HG03439 (cell line): ENCODE measurements at regions not wholly inside any gene's neighbourhood (a gene's known extent, or its start where the extent isn't known, plus 50 kb on each side); places are given as distances from the start of the nearest gene placed in this dataset.
"Not testable (repeated sequence)": the region's sequence is repeated elsewhere in the genome, so short reads cannot be mapped to it uniquely, and the experiment has no call there.

ENCODE experiments used
- ATAC-seq: cut with Tn5 transposase; IDR thresholded peaks from one replicate; pipeline ENCODE4 v1.9.1; 2021; ENCODE audit warnings: mild to moderate bottlenecking, moderate library complexity; ENCODE audit not compliant: unreplicated experiment

DNA sequence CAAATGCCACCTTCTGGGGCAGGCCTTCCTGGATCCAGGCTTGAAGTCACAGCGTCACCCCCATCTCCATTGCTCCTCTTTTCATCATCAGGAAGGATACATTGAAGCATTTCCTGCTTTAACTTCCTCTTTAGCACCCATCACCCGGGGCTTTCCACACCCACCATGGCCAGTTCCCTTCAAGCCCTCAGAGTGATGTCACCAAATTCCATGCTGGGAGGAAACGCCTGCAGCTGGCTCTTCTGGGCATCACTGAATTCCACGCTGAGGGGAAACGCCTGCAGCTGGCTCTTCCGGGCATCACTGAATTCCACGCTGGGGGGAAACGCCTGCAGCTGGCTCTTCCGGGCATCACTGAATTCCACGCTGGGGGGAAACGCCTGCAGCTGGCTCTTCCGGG, 354.6 kb downstream of the SMOC2 start:
- ATAC-seq, result not testable (repeated sequence)

DNA sequence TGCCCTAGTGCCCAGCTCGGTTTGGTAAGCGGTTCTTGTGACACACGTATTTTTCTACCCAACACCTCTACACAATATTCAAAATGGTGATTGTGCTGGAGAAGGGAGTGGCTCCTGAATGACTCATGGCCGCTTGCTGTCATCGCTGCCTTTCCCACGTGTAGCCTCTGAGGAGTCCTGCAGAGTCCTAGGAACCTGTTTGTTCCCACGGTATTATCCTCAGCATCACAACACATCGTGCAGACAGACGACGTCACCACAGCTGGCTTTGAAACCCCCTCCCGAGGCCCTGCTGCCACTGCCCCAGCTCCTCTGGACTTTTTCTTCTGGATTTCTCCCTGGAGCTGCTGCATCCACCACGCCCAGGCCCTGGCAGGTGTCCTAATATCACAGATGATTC, 353.5 kb downstream of the SMOC2 start:
- no peak for ATAC-seq

GRCh38 chr6:168793649-168794048, 352.7 kb downstream of the SMOC2 start:
- ATAC-seq, result no peak

GRCh38 chr6:168791917-168792316, 350.9 kb downstream of the SMOC2 start:
- ATAC-seq, result no peak

DNA sequence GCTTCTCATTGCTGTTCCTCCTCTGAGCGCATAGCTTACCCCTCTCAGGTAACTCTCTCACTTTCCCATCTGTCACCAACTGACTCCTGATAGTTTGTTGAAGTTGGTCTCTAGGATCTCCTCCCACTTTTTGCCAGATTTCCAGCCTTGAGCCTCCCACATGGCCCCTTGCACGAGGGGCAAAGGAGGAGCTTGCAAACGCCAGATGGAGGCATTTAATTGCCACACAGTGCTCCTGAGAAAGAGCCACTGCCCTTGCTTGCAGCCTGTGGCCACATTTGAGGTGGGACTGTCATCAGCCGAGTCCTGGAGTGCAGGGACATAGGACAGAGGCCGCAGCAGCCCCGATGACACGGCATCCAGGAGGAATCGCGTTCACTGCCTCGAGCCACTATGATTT, 348.7 kb downstream of the SMOC2 start:
- no peak for ATAC-seq

- ATAC-seq, result no peak
Measured at GRCh38 chr6:168785720-168786511, 344.9 kb downstream of the SMOC2 start.

- no peak for ATAC-seq
Measured at GRCh38 chr6:168784426-168784825, 343.4 kb downstream of the SMOC2 start.

DNA sequence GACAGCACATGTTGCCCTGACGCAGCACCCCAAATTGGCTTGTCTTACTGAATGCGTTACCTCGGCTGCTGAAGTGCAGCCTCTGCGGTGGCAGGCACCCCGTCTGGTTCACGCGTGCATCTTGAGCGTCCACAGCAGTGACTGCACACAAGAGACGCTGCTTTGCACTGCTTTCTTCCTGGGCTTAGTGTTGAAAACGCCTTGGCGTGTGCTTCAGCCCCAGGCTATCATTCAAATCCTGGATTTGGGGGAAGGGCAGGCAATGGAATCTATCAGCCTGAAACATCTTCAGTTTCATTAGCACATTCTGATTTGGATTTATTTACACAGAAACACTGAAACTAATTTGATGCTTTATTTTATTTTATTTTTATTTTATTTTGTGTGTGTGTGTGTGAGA, 342.7 kb downstream of the SMOC2 start:
- no peak for ATAC-seq

- ATAC-seq, result no peak
Measured at GRCh38 chr6:168782187-168782751, 341.3 kb downstream of the SMOC2 start.

- no peak for ATAC-seq
Measured at GRCh38 chr6:168778201-168778600, 337.2 kb downstream of the SMOC2 start.

DNA sequence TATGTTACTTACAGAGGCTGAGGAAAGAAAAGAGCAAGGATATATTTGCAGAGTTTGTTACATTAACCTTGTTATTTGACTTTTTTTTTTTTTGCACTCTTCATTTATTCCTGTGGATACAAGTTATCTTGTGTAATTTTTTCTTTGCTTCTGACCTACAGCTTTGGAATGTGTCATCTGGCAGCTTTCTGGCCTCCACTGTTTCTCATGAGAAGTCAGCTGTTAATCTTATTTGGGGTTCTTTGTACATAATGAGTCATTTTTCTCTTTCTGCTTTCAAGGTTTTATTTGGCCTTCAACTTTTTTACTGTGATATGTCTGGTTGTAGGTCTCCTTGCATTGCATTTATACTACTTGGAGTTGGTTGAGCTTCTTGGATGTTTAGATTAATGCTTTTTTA, 333.4 kb downstream of the SMOC2 start:
- ATAC-seq, result no peak

GRCh38 chr6:168773788-168774187, 332.8 kb downstream of the SMOC2 start:
- no peak for ATAC-seq

DNA sequence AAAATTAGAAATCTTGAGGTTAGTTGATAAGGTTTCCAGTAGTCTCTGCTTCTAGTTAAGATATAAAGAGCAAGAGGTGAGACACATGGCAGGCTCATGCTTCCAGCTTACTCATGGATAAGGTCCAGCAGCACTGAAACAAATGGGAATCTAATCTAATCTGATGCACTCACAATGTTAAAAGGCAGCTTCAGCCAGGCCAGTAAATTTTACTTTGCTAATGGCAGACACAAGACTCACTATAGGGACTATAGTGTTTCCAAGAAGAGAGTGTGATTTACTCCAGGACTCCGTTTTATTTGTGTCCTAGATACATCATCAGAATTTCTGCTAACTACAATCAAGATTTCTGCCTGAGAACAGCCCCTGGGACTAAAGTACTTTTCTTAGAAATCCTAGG, 324.8 kb downstream of the SMOC2 start:
- no peak for ATAC-seq

GRCh38 chr6:168756009-168756634, 315.1 kb downstream of the SMOC2 start:
- no peak for ATAC-seq

- no peak for ATAC-seq
Measured at GRCh38 chr6:168746643-168747042, 305.7 kb downstream of the SMOC2 start.

GRCh38 chr6:168746013-168746412, 305.0 kb downstream of the SMOC2 start:
- ATAC-seq, result no peak

GRCh38 chr6:168744861-168745260, 303.9 kb downstream of the SMOC2 start:
- ATAC-seq, result no peak

- no peak for ATAC-seq
Measured at GRCh38 chr6:168741942-168742782, 301.2 kb downstream of the SMOC2 start.

- no peak for ATAC-seq
Measured at GRCh38 chr6:168741305-168741704, 300.3 kb downstream of the SMOC2 start.

GRCh38 chr6:168739381-168739780, 298.4 kb downstream of the SMOC2 start:
- ATAC-seq, result no peak

- ATAC-seq, result no peak
Measured at GRCh38 chr6:168737481-168737880, 296.5 kb downstream of the SMOC2 start.
